H1 (cell line): ENCODE measurements at regions not wholly inside any gene's neighbourhood (a gene's known extent, or its start where the extent isn't known, plus 50 kb on each side); places are given as distances from the start of the nearest gene placed in this dataset.

Experiments used
- CTCF ChIA-PET: fragments of 300-600 bp; sonication (Branson Sonifier 250); formaldehyde crosslinking; loops from one replicate; lab custom pipeline; 2021; ENCODE audit not compliant: partially characterized antibody; lab: Charles Lee
- POLR2A ChIA-PET: fragments of 300-600 bp; sonication (Branson Sonifier 250); formaldehyde crosslinking; loops from one replicate; lab custom pipeline; 2021; ENCODE audit warnings: inconsistent platforms; ENCODE audit not compliant: partially characterized antibody; lab: Charles Lee
- DNase-seq, 2 experiments: peaks; one replicate each; pipeline versions ENCODE4 v3.0.0 to v3.0.0-alpha.2; 2010 to 2022; ENCODE audit warnings: low spot score in 2 of 2, low read depth in 1 of 2, mixed read lengths in 1 of 2
- FAIRE-seq: peaks from 2 replicates; lab custom pipeline; 2011; peaks lifted over from hg19 to GRCh38; lab: Jason Lieb, UNC
- H2AFZ ChIP-seq: 2 replicates; pipeline ENCODE4 v1.8.1; 2012; ENCODE audit warnings: low read length, inconsistent platforms
- H2AK5ac ChIP-seq: 2 replicates; pipeline ENCODE4 v1.6.1; 2013; ENCODE audit warnings: low read depth, low read length
- H2BK120ac ChIP-seq: replicated peaks from 2 replicates; pipeline ENCODE3; 2013; ENCODE audit warnings: low read depth, low read length, inconsistent platforms
- H2BK12ac ChIP-seq: 2 replicates; pipeline ENCODE4 v1.6.1; 2013; ENCODE audit warnings: low read depth, low read length
- H2BK15ac ChIP-seq: 2 replicates; pipeline ENCODE4 v1.6.1; 2013; ENCODE audit warnings: low read length
- H2BK20ac ChIP-seq: 2 replicates; pipeline ENCODE4 v1.6.1; 2013; ENCODE audit warnings: low read length
- H2BK5ac ChIP-seq: 2 replicates; pipeline ENCODE4 v1.6.1; 2013; ENCODE audit warnings: low read depth, low read length
- H3K14ac ChIP-seq: 2 replicates; pipeline ENCODE4 v1.6.1; 2013; ENCODE audit warnings: inconsistent platforms; ENCODE audit not compliant: insufficient read length
- H3K18ac ChIP-seq: 2 replicates; pipeline ENCODE4 v1.6.1; 2013; ENCODE audit warnings: low read length; ENCODE audit errors: extremely low read depth
- H3K23ac ChIP-seq: 2 replicates; pipeline ENCODE4 v1.6.1; 2013; ENCODE audit warnings: inconsistent platforms; ENCODE audit not compliant: insufficient read length
- H3K23me2 ChIP-seq: 2 replicates; pipeline ENCODE4 v1.6.1; 2013; ENCODE audit warnings: low read depth, low read length
- H3K27ac ChIP-seq: 2 replicates; pipeline ENCODE4 v1.6.1; 2011; ENCODE audit warnings: low read depth, low read length, inconsistent platforms
- H3K27me3 ChIP-seq, 4 experiments: replicated peaks in 1 of 4; 1 replicate in 1 of 4; 2 replicates in 3 of 4; pipeline versions ENCODE4 v1.6.1 to v1.8.1; 2011 to 2013; ENCODE audit warnings: low read length in 3 of 4, mild to moderate bottlenecking in 3 of 4, inconsistent platforms in 2 of 4, mixed read lengths in 2 of 4, moderate library complexity in 1 of 4; ENCODE audit not compliant: control insufficient read depth in 3 of 4, insufficient read depth in 3 of 4; ENCODE audit errors: extremely low read depth in 1 of 4
- H3K36me3 ChIP-seq, 4 experiments: 2 replicates each; pipeline versions ENCODE4 v1.6.1 to v1.8.1; 2011 to 2013; ENCODE audit warnings: mild to moderate bottlenecking in 4 of 4, low read length in 3 of 4, moderate library complexity in 2 of 4, control low read depth in 1 of 4, inconsistent platforms in 1 of 4; ENCODE audit not compliant: insufficient read depth in 4 of 4, control insufficient read depth in 2 of 4
- H3K4ac ChIP-seq: replicated peaks from 2 replicates; pipeline ENCODE3; 2013; ENCODE audit warnings: low read length, low read depth, mixed read lengths, inconsistent platforms; ENCODE audit not compliant: insufficient read length
- H3K4me1 ChIP-seq, 4 experiments: replicated peaks in 1 of 4; 1 replicate in 1 of 4; 2 replicates in 3 of 4; pipeline versions ENCODE4 v1.6.1 to v1.8.1; 2011 to 2013; ENCODE audit warnings: low read length in 3 of 4, inconsistent platforms in 2 of 4, mixed read lengths in 1 of 4; ENCODE audit not compliant: insufficient read depth in 4 of 4, control insufficient read depth in 3 of 4
- H3K4me2 ChIP-seq, 2 experiments: 2 replicates each; pipeline versions ENCODE4 v1.6.1 to v1.8.1; 2011 to 2013; ENCODE audit warnings: low read depth in 2 of 2, low read length in 2 of 2, control low read depth in 1 of 2, inconsistent platforms in 1 of 2, mild to moderate bottlenecking in 1 of 2; ENCODE audit not compliant: insufficient read depth in 1 of 2
- H3K4me3 ChIP-seq, 4 experiments: fragments of 200-600, 300-600 bp in 1 of 4; sonication (generic), shearing (Covaris generic), sonication (Bioruptor Twin) in 1 of 4; 2 replicates each; pipeline versions ENCODE4 v1.5.1 to v1.8.1; 2011 to 2016; ENCODE audit warnings: low read length in 4 of 4, low read depth in 3 of 4, control low read depth in 2 of 4, inconsistent platforms in 2 of 4, mild to moderate bottlenecking in 2 of 4, mixed read lengths in 1 of 4, moderate library complexity in 1 of 4; ENCODE audit not compliant: insufficient read depth in 2 of 4; ENCODE audit errors: extremely low read depth in 1 of 4
- H3K56ac ChIP-seq: replicated peaks from 2 replicates; pipeline ENCODE3; 2013; ENCODE audit warnings: low read depth, mild to moderate bottlenecking, mixed read lengths, low read length, inconsistent platforms; ENCODE audit not compliant: insufficient read length
- H3K79me1 ChIP-seq: 2 replicates; pipeline ENCODE4 v1.6.1; 2013; ENCODE audit warnings: low read depth, low read length, control low read depth
- H3K79me2 ChIP-seq, 2 experiments: 2 replicates each; pipeline versions ENCODE4 v1.6.1 to v1.8.1; 2012 to 2013; ENCODE audit warnings: low read length in 2 of 2, mild to moderate bottlenecking in 2 of 2, inconsistent platforms in 1 of 2; ENCODE audit not compliant: insufficient read depth in 2 of 2, control insufficient read depth in 1 of 2
- H3K9ac ChIP-seq, 4 experiments: replicated peaks in 1 of 4; 1 replicate in 1 of 4; 2 replicates in 3 of 4; pipeline versions ENCODE4 v1.6.1 to v1.8.1; 2011 to 2013; ENCODE audit warnings: low read depth in 3 of 4, low read length in 3 of 4, control low read depth in 2 of 4, mild to moderate bottlenecking in 2 of 4, moderate library complexity in 2 of 4, inconsistent platforms in 1 of 4; ENCODE audit errors: extremely low read depth in 1 of 4
- H3K9me3 ChIP-seq, 2 experiments: 2 replicates each; pipeline versions ENCODE4 v1.6.1 to v1.8.1; 2012 to 2013; ENCODE audit warnings: mild to moderate bottlenecking in 2 of 2, moderate library complexity in 2 of 2, control low read depth in 1 of 2, inconsistent platforms in 1 of 2, low read depth in 1 of 2, low read length in 1 of 2, mixed read lengths in 1 of 2; ENCODE audit not compliant: insufficient read depth in 2 of 2
- H4K20me1 ChIP-seq, 2 experiments: replicated peaks in 1 of 2; 2 replicates each; pipeline versions ENCODE3 to v1.8.1; 2011 to 2013; ENCODE audit warnings: inconsistent platforms in 2 of 2, low read length in 2 of 2, mild to moderate bottlenecking in 1 of 2; ENCODE audit not compliant: insufficient read depth in 2 of 2, control insufficient read depth in 1 of 2
- H4K5ac ChIP-seq: 2 replicates; pipeline ENCODE4 v1.6.1; 2013; ENCODE audit warnings: low read length, low read depth, mixed read lengths, inconsistent platforms; ENCODE audit not compliant: insufficient read length
- H4K8ac ChIP-seq: 2 replicates; pipeline ENCODE4 v1.8.0; 2013; ENCODE audit warnings: mild to moderate bottlenecking, moderate library complexity, low read length, inconsistent platforms; ENCODE audit not compliant: insufficient read depth; ENCODE audit errors: extremely low read depth
- H4K91ac ChIP-seq: replicated peaks from 2 replicates; pipeline ENCODE3; 2013; ENCODE audit warnings: low read length, mixed read lengths, inconsistent platforms; ENCODE audit not compliant: insufficient read length
- ATF2 ChIP-seq: IDR thresholded peaks from 2 replicates; pipeline ENCODE4 v1.6.1; 2012; ENCODE audit warnings: low read length, inconsistent platforms
- ATF3 ChIP-seq: IDR thresholded peaks from 2 replicates; pipeline ENCODE4 v1.6.1; 2011; ENCODE audit warnings: low read depth, mild to moderate bottlenecking, low read length; ENCODE audit not compliant: insufficient read depth
- CHD1 ChIP-seq: IDR thresholded peaks from 2 replicates; pipeline ENCODE4 v1.6.1; 2012; ENCODE audit warnings: low read depth, low read length, improper control_type of control experiment
- EGR1 ChIP-seq: IDR thresholded peaks from 2 replicates; pipeline ENCODE4 v1.6.1; 2011; ENCODE audit warnings: low read depth, low read length, borderline replicate concordance
- SIN3A ChIP-seq, 2 experiments: IDR thresholded peaks in 1 of 2; conservative IDR thresholded peaks in 1 of 2; 2 replicates each; pipeline ENCODE4 v1.6.1; 2011 to 2012; ENCODE audit warnings: low read length in 2 of 2, improper control_type of control experiment in 1 of 2, low read depth in 1 of 2, mild to moderate bottlenecking in 1 of 2
- TEAD4 ChIP-seq: IDR thresholded peaks from 2 replicates; pipeline ENCODE4 v1.6.1; 2012; ENCODE audit warnings: low read depth, low read length, inconsistent platforms, mixed read lengths
- USF2 ChIP-seq: IDR thresholded peaks from 2 replicates; pipeline ENCODE4 v1.6.1; 2011; ENCODE audit warnings: low read length, improper control_type of control experiment
- WGBS, 2 experiments: shearing (Covaris generic) in 1 of 2; methylation state at CpG; one replicate each; pipeline versions ENCODE4 v1.1.6 to v1.1.7; 2013 to 2015; ENCODE audit warnings: low lambda C conversion rate in 2 of 2, mixed read lengths in 2 of 2, inconsistent platforms in 1 of 2, low coverage in 1 of 2, missing lambda C conversion rate in 1 of 2; ENCODE audit not compliant: insufficient replicate concordance in 2 of 2, insufficient coverage in 1 of 2, insufficient read length in 1 of 2; ENCODE audit errors: extremely low coverage in 1 of 2, missing lambda C conversion rate in 1 of 2; 5-methylcytosine and 5-hydroxymethylcytosine counted together

GRCh38 chr16:22675745-22676540, 138.0 kb upstream of the HS3ST2 start:
- Histone ChIP-seq H2BK120ac (no peak overlapping the region), H3K9ac (no peak overlapping the region), H3K23ac (no peak overlapping the region), H3K79me2 (no peaks in the 10 kb centered on the region), H4K91ac (no peak overlapping the region), H2BK20ac (no peak overlapping the region), H4K20me1 (no peaks in the 10 kb centered on the region), H3K79me1 (no peaks in the 10 kb centered on the region), H3K4ac (no peak overlapping the region), H3K4me3 (no peak overlapping the region), H3K9me3 (peaks cover 0 to 4% of the 10 kb centered on the region in 2 experiments; a peak in 1 of 4 replicates), H3K36me3 (no peaks in the 10 kb centered on the region), H4K8ac (no peak overlapping the region), H2BK15ac (no peak overlapping the region), H3K18ac (no peak overlapping the region), H3K4me2 (no peak overlapping the region), H2BK5ac (no peak overlapping the region), H3K56ac (no peak overlapping the region), H3K14ac (no peak overlapping the region), H2BK12ac (no peak overlapping the region), H3K27ac (no peak overlapping the region), H3K27me3 (no peaks in the 10 kb centered on the region), H3K4me1 (peaks cover 0 to 7% (median 0%) of the 10 kb centered on the region in 4 experiments; a peak in 2 of 7 replicates), H2AK5ac (no peak overlapping the region), H2AFZ (no peak overlapping the region), H4K5ac (no peak overlapping the region), H3K23me2 (no peaks in the 10 kb centered on the region)
- TF ChIP-seq SIN3A (conservative IDR thresholded peaks at IDR 0.05 in 1 of 2, IDR thresholded peaks at IDR 0.05 in 1 of 2; ENCODE audit: low read depth in 1 of 2, low read length in 2 of 2) (no peak), USF2 (no peak), EGR1 (no peak), TEAD4 (no peak), ATF3 (no peak), CHD1 (no peak), ATF2 (no peak)
- WGBS, 2 experiments, result 86% methylated on average over 4 of the region's 4 CpGs; no CpG with 5 or more reads in 1 of the 2 experiments
- CTCF ChIA-PET, result interaction anchor here (0.6 to 1.5 kb wide), 7 partner anchors 10 to 1116 kb away, joined by 3 to 5 read pairs (median 3); no protein-coding TSS in a partner anchor
- FAIRE-seq, result no peak
- POLR2A ChIA-PET, result interaction anchor here (0.7 to 1.2 kb wide), 2 partner anchors 10 to 488 kb away, joined by 3 read pairs; no protein-coding TSS in a partner anchor
- DNase-seq, result no peak
